OCI-LY7 (cell line): ENCODE measurements at regions not wholly inside any gene's neighbourhood (a gene's known extent, or its start where the extent isn't known, plus 50 kb on each side); places are given as distances from the start of the nearest gene placed in this dataset.

Experiments used
- BruUV-seq: library from RNA; stranded (reverse); fragments of 400-500 nt; replicated peaks from 2 replicates; lab custom pipeline; 2021; lab: Mats Ljungman, UMichigan
- CTCF ChIA-PET: fragments of 300-600 bp; sonication (Branson Sonifier 250); formaldehyde crosslinking; loops from one replicate; lab custom pipeline; 2022; ENCODE audit warnings: antibody characterized with exemption; ENCODE audit not compliant: unreplicated experiment; lab: Charles Lee
- POLR2A ChIA-PET: fragments of 300-600 bp; sonication (Branson Sonifier 250); formaldehyde crosslinking; loops from one replicate; lab custom pipeline; 2022; ENCODE audit warnings: antibody characterized with exemption; lab: Charles Lee
- DNase-seq: peaks from one replicate; pipeline ENCODE4 v3.0.0-alpha.2; 2015; ENCODE audit warnings: low spot score
- H2AFZ ChIP-seq: fragments of 200-600 bp; sonication (generic), shearing (Covaris generic); 2 replicates; pipeline ENCODE4 v1.6.1; 2014; ENCODE audit warnings: mild to moderate bottlenecking, antibody characterized with exemption, low read length, moderate library complexity
- H3K27ac ChIP-seq: fragments of 200-600 bp; sonication (generic); 2 replicates; pipeline ENCODE4 v1.5.1; 2014; ENCODE audit warnings: mixed run types, low read depth, mild to moderate bottlenecking, moderate library complexity, low read length, inconsistent platforms; ENCODE audit not compliant: poor library complexity, severe bottlenecking
- H3K36me3 ChIP-seq: fragments of 200-600 bp; sonication (generic); 2 replicates; pipeline ENCODE4 v1.6.1; 2014; ENCODE audit warnings: mild to moderate bottlenecking, antibody characterized with exemption, low read length, moderate library complexity, mixed read lengths; ENCODE audit not compliant: insufficient read depth
- H3K4me1 ChIP-seq: fragments of 200-600 bp; sonication (generic); 2 replicates; pipeline ENCODE4 v1.5.1; 2014; ENCODE audit warnings: mild to moderate bottlenecking, low read length; ENCODE audit not compliant: insufficient read depth, poor library complexity, severe bottlenecking
- H3K4me2 ChIP-seq: fragments of 200-600 bp; sonication (generic); 2 replicates; pipeline ENCODE4 v1.6.1; 2014; ENCODE audit warnings: mild to moderate bottlenecking, low read length
- H3K4me3 ChIP-seq: fragments of 200-600 bp; sonication (generic); 2 replicates; pipeline ENCODE4 v1.5.1; 2014; ENCODE audit warnings: mild to moderate bottlenecking, low read depth, low read length; ENCODE audit not compliant: poor library complexity, severe bottlenecking
- H3K79me2 ChIP-seq: fragments of 200-600 bp; sonication (generic); 2 replicates; pipeline ENCODE4 v1.6.1; 2016; ENCODE audit warnings: low read depth, mild to moderate bottlenecking, low read length, moderate library complexity, mixed read lengths; ENCODE audit not compliant: insufficient read depth
- H3K9me2 ChIP-seq: fragments of 200-600 bp; sonication (generic); 2 replicates; pipeline ENCODE4 v1.6.1; 2016; ENCODE audit warnings: mild to moderate bottlenecking, low read length, mixed read lengths; ENCODE audit not compliant: insufficient read depth
- H3K9me3 ChIP-seq: fragments of 200-600 bp; sonication (generic); 2 replicates; pipeline ENCODE4 v1.6.1; 2014; ENCODE audit warnings: mild to moderate bottlenecking, mixed run types, low read length, mixed read lengths
- H4K20me1 ChIP-seq: fragments of 200-600 bp; sonication (generic); 2 replicates; pipeline ENCODE4 v1.6.1; 2014; ENCODE audit warnings: mild to moderate bottlenecking, antibody characterized with exemption, low read length, moderate library complexity, mixed read lengths; ENCODE audit not compliant: insufficient read depth
- EZH2phosphoT487 ChIP-seq: fragments of 200-600 bp; sonication (generic); IDR thresholded peaks from 2 replicates; pipeline ENCODE4 v1.6.1; 2018; ENCODE audit warnings: low read depth, borderline replicate concordance, mild to moderate bottlenecking, mixed run types, antibody characterized with exemption, low read length, moderate library complexity, mixed read lengths
- intact Hi-C: fragments of 100-400 bp; cut with micrococcal nuclease; formaldehyde crosslinking; loops from one replicate; pipeline ENCODE4 v1.10.0; 2022; ENCODE audit not compliant: unreplicated experiment
- TF ChIP-seq, protein P1 (sequence below): fragments of 200-600 bp; sonication (generic); conservative IDR thresholded peaks from 2 replicates; pipeline ENCODE4 v1.5.1; 2014; ENCODE audit warnings: mild to moderate bottlenecking, antibody characterized with exemption, low read length, moderate library complexity, mixed read lengths

DNA sequence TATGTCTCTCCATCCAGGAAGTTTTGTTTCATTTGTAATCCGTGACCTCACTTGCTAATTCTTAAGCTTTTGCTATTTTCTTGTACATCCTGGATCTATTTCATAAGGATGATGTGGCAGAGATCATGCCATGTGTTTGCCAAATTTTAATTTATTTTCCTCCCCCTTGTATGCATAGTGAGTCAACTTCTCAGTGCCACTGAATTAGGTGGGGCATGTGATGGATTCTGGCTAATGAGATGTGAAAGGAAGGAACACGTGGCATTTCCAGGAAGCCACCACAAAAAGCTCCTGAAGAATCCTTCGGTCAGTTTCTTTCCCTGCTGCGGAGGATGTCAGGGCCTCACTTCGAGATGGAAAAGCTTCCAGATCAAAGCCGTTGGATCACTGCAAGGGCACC lies 86.2 kb upstream of the PRL start:
- BruUV-seq = no TSS peak
- Histone ChIP-seq H2AFZ (no peak overlapping the region), H3K27ac (no peak overlapping the region), H3K79me2 (no peaks in the 10 kb centered on the region), H3K9me2 (no peaks in the 10 kb centered on the region), H3K4me1 (no peaks in the 10 kb centered on the region), H3K36me3 (no peaks in the 10 kb centered on the region), H3K4me3 (no peak overlapping the region), H4K20me1 (no peaks in the 10 kb centered on the region), H3K9me3 (no peaks in the 10 kb centered on the region), H3K4me2 (no peak overlapping the region)
- no peak for TF ChIP-seq EZH2phosphoT487
- TF ChIP-seq, protein P1, sequence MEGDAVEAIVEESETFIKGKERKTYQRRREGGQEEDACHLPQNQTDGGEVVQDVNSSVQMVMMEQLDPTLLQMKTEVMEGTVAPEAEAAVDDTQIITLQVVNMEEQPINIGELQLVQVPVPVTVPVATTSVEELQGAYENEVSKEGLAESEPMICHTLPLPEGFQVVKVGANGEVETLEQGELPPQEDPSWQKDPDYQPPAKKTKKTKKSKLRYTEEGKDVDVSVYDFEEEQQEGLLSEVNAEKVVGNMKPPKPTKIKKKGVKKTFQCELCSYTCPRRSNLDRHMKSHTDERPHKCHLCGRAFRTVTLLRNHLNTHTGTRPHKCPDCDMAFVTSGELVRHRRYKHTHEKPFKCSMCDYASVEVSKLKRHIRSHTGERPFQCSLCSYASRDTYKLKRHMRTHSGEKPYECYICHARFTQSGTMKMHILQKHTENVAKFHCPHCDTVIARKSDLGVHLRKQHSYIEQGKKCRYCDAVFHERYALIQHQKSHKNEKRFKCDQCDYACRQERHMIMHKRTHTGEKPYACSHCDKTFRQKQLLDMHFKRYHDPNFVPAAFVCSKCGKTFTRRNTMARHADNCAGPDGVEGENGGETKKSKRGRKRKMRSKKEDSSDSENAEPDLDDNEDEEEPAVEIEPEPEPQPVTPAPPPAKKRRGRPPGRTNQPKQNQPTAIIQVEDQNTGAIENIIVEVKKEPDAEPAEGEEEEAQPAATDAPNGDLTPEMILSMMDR = no peak
- no peak for DNase-seq
- intact Hi-C loops = no loop called here
- ChIA-PET CTCF (no interaction called here), POLR2A (no interaction called here)

GRCh38 chr6:22392711-22393110 lies 95.9 kb upstream of the PRL start:
- no TSS peak for BruUV-seq
- Histone ChIP-seq H3K4me2 (no peak overlapping the region), H3K27ac (no peak overlapping the region), H3K9me2 (no peaks in the 10 kb centered on the region), H2AFZ (no peak overlapping the region), H3K9me3 (no peaks in the 10 kb centered on the region), H3K4me1 (no peaks in the 10 kb centered on the region), H3K36me3 (no peaks in the 10 kb centered on the region), H4K20me1 (no peaks in the 10 kb centered on the region), H3K4me3 (no peak overlapping the region), H3K79me2 (no peaks in the 10 kb centered on the region)
- intact Hi-C loops = no loop called here
- TF ChIP-seq, protein P1 = no peak
- no peak for TF ChIP-seq EZH2phosphoT487
- DNase-seq = no peak
- ChIA-PET CTCF (no interaction called here), POLR2A (no interaction called here)

- Histone ChIP-seq H3K4me3 (no peak overlapping the region), H3K4me1 (no peaks in the 10 kb centered on the region), H3K4me2 (no peak overlapping the region), H3K79me2 (no peaks in the 10 kb centered on the region), H2AFZ (no peak overlapping the region), H3K36me3 (no peaks in the 10 kb centered on the region), H4K20me1 (no peaks in the 10 kb centered on the region), H3K9me3 (no peaks in the 10 kb centered on the region), H3K27ac (no peak overlapping the region), H3K9me2 (no peaks in the 10 kb centered on the region)
- no peak for DNase-seq
- TF ChIP-seq, protein P1 = no peak
- TF ChIP-seq EZH2phosphoT487 = no peak
- ChIA-PET POLR2A (interaction anchor here (1.0 kb wide), 1 partner anchor 32 kb away, joined by 3 read pairs; no protein-coding TSS in a partner anchor), CTCF (no interaction called here)
- BruUV-seq = no TSS peak
- intact Hi-C loops = no loop called here
Measured at GRCh38 chr6:22394691-22395090, 97.9 kb upstream of the PRL start.
